ENCODE measurements at regions not wholly inside any gene's neighbourhood (a gene's known extent, or its start where the extent isn't known, plus 50 kb on each side); places are given as distances from the start of the nearest gene placed in this dataset.
"Not testable (repeated sequence)": the region's sequence is repeated elsewhere in the genome, so short reads cannot be mapped to it uniquely, and the experiment has no call there.

- Histone ChIP-seq H3K27me3 (ENCODE audit: insufficient read depth, low read length) (no peaks in the 10 kb centered on the region), H2BK12ac (ENCODE audit: low read length) (no peak overlapping the region), H3K27ac (ENCODE audit: low read depth, low read length) (no peak overlapping the region), H3K4me1 (ENCODE audit: control insufficient read depth in 1 of 2, insufficient read depth in 2 of 2, low read length in 2 of 2) (no peaks in the 10 kb centered on the region), H3K4ac (ENCODE audit: low read depth, low read length) (no peak overlapping the region), H3K9ac (ENCODE audit: low read length) (no peak overlapping the region), H4K12ac (ENCODE audit: low read depth, low read length) (no peak overlapping the region), H3K79me2 (ENCODE audit: control insufficient read depth, insufficient read depth, low read length, poor library complexity) (no peaks in the 10 kb centered on the region), H3K9me3 (ENCODE audit: insufficient read depth, low read depth, low read length) (no peaks in the 10 kb centered on the region), H3K18ac (ENCODE audit: low read length) (no peak overlapping the region), H3K36me3 (ENCODE audit: control insufficient read depth in 1 of 2, insufficient read depth in 2 of 2, low read length in 2 of 2) (no peaks in the 10 kb centered on the region), H2BK5ac (ENCODE audit: low read depth, low read length, poor library complexity) (no peak overlapping the region), H2AFZ (ENCODE audit: insufficient read depth, low read length, poor library complexity) (no peak overlapping the region), H3K14ac (ENCODE audit: low read length) (no peak overlapping the region), H2AK5ac (ENCODE audit: low read length) (no peak overlapping the region), H3K4me3 (ENCODE audit: low read depth, low read length) (no peak overlapping the region), H2BK120ac (ENCODE audit: insufficient read depth, low read length, poor library complexity) (no peak overlapping the region), H3K23ac (ENCODE audit: low read length) (no peak overlapping the region), H3K4me2 (ENCODE audit: low read length) (no peak overlapping the region), H4K91ac (ENCODE audit: low read depth, low read length) (no peak overlapping the region), H3K79me1 (ENCODE audit: low read length) (no peaks in the 10 kb centered on the region), H4K8ac (ENCODE audit: low read depth, low read length) (no peak overlapping the region)
- WGBS (ENCODE audit: extremely low coverage, insufficient coverage, insufficient read length): no CpG with 5 or more reads among the region's 1 CpG
- DNase-seq: no peak
Measured at GRCh38 chr4:66482186-66482585, 811.9 kb upstream of the EPHA5 start.

- no peaks in the 10 kb centered on the region for H3K9me3 ChIP-seq (ENCODE audit: insufficient read depth, low read depth, low read length)
- no peak overlapping the region for H2BK5ac ChIP-seq (ENCODE audit: low read depth, low read length, poor library complexity)
- no peak overlapping the region for H3K27ac ChIP-seq (ENCODE audit: low read depth, low read length)
- H2AK5ac ChIP-seq (ENCODE audit: low read length): no peak overlapping the region
- no peak overlapping the region for H3K4me3 ChIP-seq (ENCODE audit: low read depth, low read length)
- no peak overlapping the region for H3K14ac ChIP-seq (ENCODE audit: low read length)
- no peak overlapping the region for H3K18ac ChIP-seq (ENCODE audit: low read length)
- no peak overlapping the region for H2AFZ ChIP-seq (ENCODE audit: insufficient read depth, low read length, poor library complexity)
- no peak overlapping the region for H2BK12ac ChIP-seq (ENCODE audit: low read length)
- DNase-seq: no peak
- H3K9ac ChIP-seq (ENCODE audit: low read length): no peak overlapping the region
- H3K23ac ChIP-seq (ENCODE audit: low read length): no peak overlapping the region
- H3K4me2 ChIP-seq (ENCODE audit: low read length): no peak overlapping the region
- no peak overlapping the region for H4K91ac ChIP-seq (ENCODE audit: low read depth, low read length)
- H4K12ac ChIP-seq (ENCODE audit: low read depth, low read length): no peak overlapping the region
- no peak overlapping the region for H3K4ac ChIP-seq (ENCODE audit: low read depth, low read length)
- no peak overlapping the region for H4K8ac ChIP-seq (ENCODE audit: low read depth, low read length)
- WGBS (ENCODE audit: extremely low coverage, insufficient coverage, insufficient read length): no CpG with 5 or more reads among the region's 3 CpGs
- no peaks in the 10 kb centered on the region for H3K4me1 ChIP-seq (ENCODE audit: control insufficient read depth in 1 of 2, insufficient read depth in 2 of 2, low read length in 2 of 2)
- H3K79me1 ChIP-seq (ENCODE audit: low read length): no peaks in the 10 kb centered on the region
- no peaks in the 10 kb centered on the region for H3K79me2 ChIP-seq (ENCODE audit: control insufficient read depth, insufficient read depth, low read length, poor library complexity)
- H3K36me3 ChIP-seq (ENCODE audit: control insufficient read depth in 1 of 2, insufficient read depth in 2 of 2, low read length in 2 of 2): no peaks in the 10 kb centered on the region
- H3K27me3 ChIP-seq (ENCODE audit: insufficient read depth, low read length): no peaks in the 10 kb centered on the region
- H2BK120ac ChIP-seq (ENCODE audit: insufficient read depth, low read length, poor library complexity): no peak overlapping the region
Measured at GRCh38 chr4:66475596-66475995, 805.3 kb upstream of the EPHA5 start.

GRCh38 chr4:66465111-66465510 lies 794.8 kb upstream of the EPHA5 start:
- no peak overlapping the region for H3K23ac ChIP-seq (ENCODE audit: low read length)
- H3K18ac ChIP-seq (ENCODE audit: low read length): no peak overlapping the region
- no peaks in the 10 kb centered on the region for H3K79me1 ChIP-seq (ENCODE audit: low read length)
- H4K91ac ChIP-seq (ENCODE audit: low read depth, low read length): no peak overlapping the region
- H3K36me3 ChIP-seq (ENCODE audit: control insufficient read depth in 1 of 2, insufficient read depth in 2 of 2, low read length in 2 of 2): no peaks in the 10 kb centered on the region
- no peaks in the 10 kb centered on the region for H3K9me3 ChIP-seq (ENCODE audit: insufficient read depth, low read depth, low read length)
- H3K4me3 ChIP-seq (ENCODE audit: low read depth, low read length): no peak overlapping the region
- no peak overlapping the region for H3K9ac ChIP-seq (ENCODE audit: low read length)
- no peaks in the 10 kb centered on the region for H3K27me3 ChIP-seq (ENCODE audit: insufficient read depth, low read length)
- no peak overlapping the region for H4K12ac ChIP-seq (ENCODE audit: low read depth, low read length)
- no peak overlapping the region for H3K27ac ChIP-seq (ENCODE audit: low read depth, low read length)
- WGBS (ENCODE audit: extremely low coverage, insufficient coverage, insufficient read length): no CpG with 5 or more reads among the region's 4 CpGs
- H3K4me2 ChIP-seq (ENCODE audit: low read length): no peak overlapping the region
- H2AK5ac ChIP-seq (ENCODE audit: low read length): no peak overlapping the region
- no peak overlapping the region for H2BK12ac ChIP-seq (ENCODE audit: low read length)
- DNase-seq: no peak
- H2BK5ac ChIP-seq (ENCODE audit: low read depth, low read length, poor library complexity): no peak overlapping the region
- H3K14ac ChIP-seq (ENCODE audit: low read length): no peak overlapping the region
- H2AFZ ChIP-seq (ENCODE audit: insufficient read depth, low read length, poor library complexity): no peak overlapping the region
- no peak overlapping the region for H4K8ac ChIP-seq (ENCODE audit: low read depth, low read length)
- no peak overlapping the region for H3K4ac ChIP-seq (ENCODE audit: low read depth, low read length)
- no peaks in the 10 kb centered on the region for H3K79me2 ChIP-seq (ENCODE audit: control insufficient read depth, insufficient read depth, low read length, poor library complexity)
- H2BK120ac ChIP-seq (ENCODE audit: insufficient read depth, low read length, poor library complexity): no peak overlapping the region
- no peaks in the 10 kb centered on the region for H3K4me1 ChIP-seq (ENCODE audit: control insufficient read depth in 1 of 2, insufficient read depth in 2 of 2, low read length in 2 of 2)

GRCh38 chr4:66462890-66463289 lies 792.6 kb upstream of the EPHA5 start:
- not testable (repeated sequence) for H4K8ac ChIP-seq (ENCODE audit: low read depth, low read length); H3K36me3 ChIP-seq (ENCODE audit: control insufficient read depth in 1 of 2, insufficient read depth in 2 of 2, low read length in 2 of 2); H2BK5ac ChIP-seq (ENCODE audit: low read depth, low read length, poor library complexity); H3K79me1 ChIP-seq (ENCODE audit: low read length); DNase-seq; H3K9ac ChIP-seq (ENCODE audit: low read length); H3K27ac ChIP-seq (ENCODE audit: low read depth, low read length); H3K9me3 ChIP-seq (ENCODE audit: insufficient read depth, low read depth, low read length); H3K4me2 ChIP-seq (ENCODE audit: low read length); H4K91ac ChIP-seq (ENCODE audit: low read depth, low read length); H2AK5ac ChIP-seq (ENCODE audit: low read length); H3K27me3 ChIP-seq (ENCODE audit: insufficient read depth, low read length); H2AFZ ChIP-seq (ENCODE audit: insufficient read depth, low read length, poor library complexity); H3K4ac ChIP-seq (ENCODE audit: low read depth, low read length); H3K4me1 ChIP-seq (ENCODE audit: control insufficient read depth in 1 of 2, insufficient read depth in 2 of 2, low read length in 2 of 2); H2BK12ac ChIP-seq (ENCODE audit: low read length); H3K14ac ChIP-seq (ENCODE audit: low read length); H3K18ac ChIP-seq (ENCODE audit: low read length); H2BK120ac ChIP-seq (ENCODE audit: insufficient read depth, low read length, poor library complexity); H3K79me2 ChIP-seq (ENCODE audit: control insufficient read depth, insufficient read depth, low read length, poor library complexity); H3K23ac ChIP-seq (ENCODE audit: low read length); H4K12ac ChIP-seq (ENCODE audit: low read depth, low read length); H3K4me3 ChIP-seq (ENCODE audit: low read depth, low read length)
- no CpG with 5 or more reads among the region's 7 CpGs for WGBS (ENCODE audit: extremely low coverage, insufficient coverage, insufficient read length)

GRCh38 chr4:66451741-66452140 lies 781.5 kb upstream of the EPHA5 start:
- Histone ChIP-seq H3K79me2 (ENCODE audit: control insufficient read depth, insufficient read depth, low read length, poor library complexity) (no peaks in the 10 kb centered on the region), H2AK5ac (ENCODE audit: low read length) (no peak overlapping the region), H3K18ac (ENCODE audit: low read length) (no peak overlapping the region), H4K12ac (ENCODE audit: low read depth, low read length) (no peak overlapping the region), H3K4me1 (ENCODE audit: control insufficient read depth in 1 of 2, insufficient read depth in 2 of 2, low read length in 2 of 2) (no peaks in the 10 kb centered on the region), H3K9me3 (ENCODE audit: insufficient read depth, low read depth, low read length) (no peaks in the 10 kb centered on the region), H3K27ac (ENCODE audit: low read depth, low read length) (no peak overlapping the region), H2BK120ac (ENCODE audit: insufficient read depth, low read length, poor library complexity) (no peak overlapping the region), H2BK12ac (ENCODE audit: low read length) (no peak overlapping the region), H4K91ac (ENCODE audit: low read depth, low read length) (no peak overlapping the region), H3K23ac (ENCODE audit: low read length) (no peak overlapping the region), H3K4ac (ENCODE audit: low read depth, low read length) (no peak overlapping the region), H3K14ac (ENCODE audit: low read length) (no peak overlapping the region), H3K27me3 (ENCODE audit: insufficient read depth, low read length) (no peaks in the 10 kb centered on the region), H3K4me2 (ENCODE audit: low read length) (no peak overlapping the region), H4K8ac (ENCODE audit: low read depth, low read length) (no peak overlapping the region), H3K79me1 (ENCODE audit: low read length) (no peaks in the 10 kb centered on the region), H2AFZ (ENCODE audit: insufficient read depth, low read length, poor library complexity) (no peak overlapping the region), H3K4me3 (ENCODE audit: low read depth, low read length) (no peak overlapping the region), H3K36me3 (ENCODE audit: control insufficient read depth in 1 of 2, insufficient read depth in 2 of 2, low read length in 2 of 2) (no peaks in the 10 kb centered on the region), H3K9ac (ENCODE audit: low read length) (no peak overlapping the region), H2BK5ac (ENCODE audit: low read depth, low read length, poor library complexity) (no peak overlapping the region)
- no peak for DNase-seq
